ENCODE measurements at regions not wholly inside any gene's neighbourhood (a gene's known extent, or its start where the extent isn't known, plus 50 kb on each side); places are given as distances from the start of the nearest gene placed in this dataset.
"Not testable (repeated sequence)": the region's sequence is repeated elsewhere in the genome, so short reads cannot be mapped to it uniquely, and the experiment has no call there.

GRCh38 chr5:11392-11791 is 80.6 kb upstream of the PLEKHG4B start:
- H3K36me3 Mint-ChIP-seq; H3K4me3 Mint-ChIP-seq; CTCF ChIA-PET; DNase-seq (ENCODE audit: low spot score); H3K27me3 Mint-ChIP-seq (ENCODE audit: low read depth); POLR2A ChIA-PET; H3K27ac Mint-ChIP-seq; ATAC-seq; H3K4me1 Mint-ChIP-seq: not testable (repeated sequence)
- H3K9me3 Mint-ChIP-seq: peaks cover 25% of the 10 kb centered on the region

DNA sequence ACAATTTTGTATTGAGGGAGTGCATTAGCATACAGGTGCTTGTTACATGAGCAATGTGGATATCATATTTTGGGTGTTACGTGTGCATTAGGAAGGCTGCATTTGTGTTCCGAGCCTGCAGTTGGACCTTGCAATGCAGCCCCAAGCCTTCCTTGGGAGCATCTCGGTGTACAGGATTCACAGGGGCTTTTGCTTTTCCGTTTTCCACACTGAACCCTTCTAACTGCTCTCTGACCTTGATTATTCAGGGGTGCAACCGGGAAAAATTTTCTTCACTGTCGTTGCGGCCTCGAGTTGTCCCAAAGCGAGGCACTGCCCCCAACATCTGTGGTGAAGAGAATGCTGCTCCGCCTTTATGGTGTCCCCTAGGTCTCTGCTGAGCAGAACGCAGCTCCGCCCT is 80.1 kb upstream of the PLEKHG4B start:
- no peak overlapping the region for H3K4me3 Mint-ChIP-seq
- ChIA-PET CTCF (no interaction called here), POLR2A (no interaction called here)
- H3K27ac Mint-ChIP-seq: no peak overlapping the region
- H3K9me3 Mint-ChIP-seq: peaks cover 25% of the 10 kb centered on the region
- no peaks in the 10 kb centered on the region for H3K36me3 Mint-ChIP-seq
- TF ChIP-seq ZNF416 (CRISPR knock-in tag; IDR thresholded peaks at IDR 0.05) (no peak), CDX4 (CRISPR knock-in tag; IDR thresholded peaks at IDR 0.05; ENCODE audit: borderline replicate concordance) (no peak), ZNF138 (CRISPR knock-in tag; conservative IDR thresholded peaks at IDR 0.05) (no peak), FOXP1 (CRISPR knock-in tag; IDR thresholded peaks at IDR 0.05; ENCODE audit: borderline replicate concordance) (no peak), CBFB (CRISPR knock-in tag; IDR thresholded peaks at IDR 0.05; ENCODE audit: low read depth) (no peak), ZNF532 (CRISPR knock-in tag; IDR thresholded peaks at IDR 0.05; ENCODE audit: borderline replicate concordance) (no peak)
- TF ChIP-seq, protein P1, sequence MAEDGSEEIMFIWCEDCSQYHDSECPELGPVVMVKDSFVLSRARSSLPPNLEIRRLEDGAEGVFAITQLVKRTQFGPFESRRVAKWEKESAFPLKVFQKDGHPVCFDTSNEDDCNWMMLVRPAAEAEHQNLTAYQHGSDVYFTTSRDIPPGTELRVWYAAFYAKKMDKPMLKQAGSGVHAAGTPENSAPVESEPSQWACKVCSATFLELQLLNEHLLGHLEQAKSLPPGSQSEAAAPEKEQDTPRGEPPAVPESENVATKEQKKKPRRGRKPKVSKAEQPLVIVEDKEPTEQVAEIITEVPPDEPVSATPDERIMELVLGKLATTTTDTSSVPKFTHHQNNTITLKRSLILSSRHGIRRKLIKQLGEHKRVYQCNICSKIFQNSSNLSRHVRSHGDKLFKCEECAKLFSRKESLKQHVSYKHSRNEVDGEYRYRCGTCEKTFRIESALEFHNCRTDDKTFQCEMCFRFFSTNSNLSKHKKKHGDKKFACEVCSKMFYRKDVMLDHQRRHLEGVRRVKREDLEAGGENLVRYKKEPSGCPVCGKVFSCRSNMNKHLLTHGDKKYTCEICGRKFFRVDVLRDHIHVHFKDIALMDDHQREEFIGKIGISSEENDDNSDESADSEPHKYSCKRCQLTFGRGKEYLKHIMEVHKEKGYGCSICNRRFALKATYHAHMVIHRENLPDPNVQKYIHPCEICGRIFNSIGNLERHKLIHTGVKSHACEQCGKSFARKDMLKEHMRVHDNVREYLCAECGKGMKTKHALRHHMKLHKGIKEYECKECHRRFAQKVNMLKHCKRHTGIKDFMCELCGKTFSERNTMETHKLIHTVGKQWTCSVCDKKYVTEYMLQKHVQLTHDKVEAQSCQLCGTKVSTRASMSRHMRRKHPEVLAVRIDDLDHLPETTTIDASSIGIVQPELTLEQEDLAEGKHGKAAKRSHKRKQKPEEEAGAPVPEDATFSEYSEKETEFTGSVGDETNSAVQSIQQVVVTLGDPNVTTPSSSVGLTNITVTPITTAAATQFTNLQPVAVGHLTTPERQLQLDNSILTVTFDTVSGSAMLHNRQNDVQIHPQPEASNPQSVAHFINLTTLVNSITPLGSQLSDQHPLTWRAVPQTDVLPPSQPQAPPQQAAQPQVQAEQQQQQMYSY (CRISPR knock-in tag; IDR thresholded peaks at IDR 0.05): no peak
- TF ChIP-seq, protein P2, sequence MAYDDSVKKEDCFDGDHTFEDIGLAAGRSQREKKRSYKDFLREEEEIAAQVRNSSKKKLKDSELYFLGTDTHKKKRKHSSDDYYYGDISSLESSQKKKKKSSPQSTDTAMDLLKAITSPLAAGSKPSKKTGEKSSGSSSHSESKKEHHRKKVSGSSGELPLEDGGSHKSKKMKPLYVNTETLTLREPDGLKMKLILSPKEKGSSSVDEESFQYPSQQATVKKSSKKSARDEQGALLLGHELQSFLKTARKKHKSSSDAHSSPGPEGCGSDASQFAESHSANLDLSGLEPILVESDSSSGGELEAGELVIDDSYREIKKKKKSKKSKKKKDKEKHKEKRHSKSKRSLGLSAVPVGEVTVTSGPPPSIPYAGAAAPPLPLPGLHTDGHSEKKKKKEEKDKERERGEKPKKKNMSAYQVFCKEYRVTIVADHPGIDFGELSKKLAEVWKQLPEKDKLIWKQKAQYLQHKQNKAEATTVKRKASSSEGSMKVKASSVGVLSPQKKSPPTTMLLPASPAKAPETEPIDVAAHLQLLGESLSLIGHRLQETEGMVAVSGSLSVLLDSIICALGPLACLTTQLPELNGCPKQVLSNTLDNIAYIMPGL (CRISPR knock-in tag; IDR thresholded peaks at IDR 0.05): no peak
- no peak for ATAC-seq
- peaks cover 7% of the 10 kb centered on the region for H3K4me1 Mint-ChIP-seq
- H3K27me3 Mint-ChIP-seq (ENCODE audit: low read depth): no peaks in the 10 kb centered on the region; the same call in 1 of the 2 replicates
- DNase-seq (ENCODE audit: low spot score): no peak

GRCh38 chr5:13234-13633 is 78.7 kb upstream of the PLEKHG4B start:
- Mint-ChIP-seq H3K9me3 (peaks cover 25% of the 10 kb centered on the region), H3K27me3 (ENCODE audit: low read depth) (peaks cover 5% of the 10 kb centered on the region; the same call in 1 of the 2 replicates), H3K36me3 (no peaks in the 10 kb centered on the region), H3K4me1 (peaks cover 7% of the 10 kb centered on the region), H3K4me3 (no peak overlapping the region), H3K27ac (no peak overlapping the region)
- DNase-seq (ENCODE audit: low spot score): no peak
- TF ChIP-seq, protein P3, sequence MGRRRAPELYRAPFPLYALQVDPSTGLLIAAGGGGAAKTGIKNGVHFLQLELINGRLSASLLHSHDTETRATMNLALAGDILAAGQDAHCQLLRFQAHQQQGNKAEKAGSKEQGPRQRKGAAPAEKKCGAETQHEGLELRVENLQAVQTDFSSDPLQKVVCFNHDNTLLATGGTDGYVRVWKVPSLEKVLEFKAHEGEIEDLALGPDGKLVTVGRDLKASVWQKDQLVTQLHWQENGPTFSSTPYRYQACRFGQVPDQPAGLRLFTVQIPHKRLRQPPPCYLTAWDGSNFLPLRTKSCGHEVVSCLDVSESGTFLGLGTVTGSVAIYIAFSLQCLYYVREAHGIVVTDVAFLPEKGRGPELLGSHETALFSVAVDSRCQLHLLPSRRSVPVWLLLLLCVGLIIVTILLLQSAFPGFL (CRISPR knock-in tag; IDR thresholded peaks at IDR 0.05; ENCODE audit: borderline replicate concordance): no peak
- TF ChIP-seq GABPB1 (CRISPR knock-in tag; IDR thresholded peaks at IDR 0.05) (no peak), TEAD4 (CRISPR knock-in tag; IDR thresholded peaks at IDR 0.05) (no peak), CDX4 (CRISPR knock-in tag; IDR thresholded peaks at IDR 0.05; ENCODE audit: borderline replicate concordance) (no peak), E2F4 (CRISPR knock-in tag; IDR thresholded peaks at IDR 0.05; ENCODE audit: borderline replicate concordance, low read depth) (no peak), ZBTB43 (CRISPR knock-in tag; IDR thresholded peaks at IDR 0.05) (no peak), ZNF138 (CRISPR knock-in tag; conservative IDR thresholded peaks at IDR 0.05) (no peak), MLX (CRISPR knock-in tag; IDR thresholded peaks at IDR 0.05) (no peak), SP1 (CRISPR knock-in tag; conservative IDR thresholded peaks at IDR 0.05) (no peak)
- ChIA-PET POLR2A (no interaction called here), CTCF (interaction anchor here (0.6 kb wide), 2 partner anchors 14 to 79 kb away, joined by 3 to 4 read pairs; partner anchors contain the start of gene PLEKHG4B)
- ATAC-seq: no peak

All from WTC11 (cell line).